Testis (tissue), 2 donors: ENCODE measurements at regions not wholly inside any gene's neighbourhood (a gene's known extent, or its start where the extent isn't known, plus 50 kb on each side); places are given as distances from the start of the nearest gene placed in this dataset.

Source experiments
- DNase-seq: peaks from one replicate; pipeline ENCODE4 v3.0.0-alpha.2; 2019
- H3K27ac ChIP-seq, 2 donors: fragments of 200-600 bp; sonication (generic); one replicate each; pipeline ENCODE4 v1.5.1; 2019
- H3K27me3 ChIP-seq: fragments of 200-600 bp; sonication (generic); one replicate; pipeline ENCODE4 v1.5.1; 2019
- H3K36me3 ChIP-seq: fragments of 200-600 bp; sonication (generic); one replicate; pipeline ENCODE4 v1.5.1; 2017; ENCODE audit warnings: low read depth; ENCODE audit errors: missing control alignments
- H3K4me1 ChIP-seq: fragments of 200-600 bp; sonication (generic); one replicate; pipeline ENCODE4 v1.5.1; 2019
- H3K4me3 ChIP-seq, 2 donors: fragments of 200-600 bp; sonication (generic); one replicate each; pipeline ENCODE4 v1.5.1; 2017 to 2019
- H3K9me3 ChIP-seq: fragments of 200-600 bp; sonication (generic); one replicate; pipeline ENCODE4 v1.5.1; 2017
- CTCF ChIP-seq, 3 experiments: fragments of 450-650 bp in 2 of 3; fragments of 200-600 bp in 1 of 3; sonication (generic) in 1 of 3; IDR thresholded peaks; one replicate each; pipeline ENCODE4 v1.5.1; 2016 to 2019; ENCODE audit warnings: antibody characterized with exemption in 3 of 3, mild to moderate bottlenecking in 2 of 3, moderate library complexity in 1 of 3
- POLR2A ChIP-seq: fragments of 450-650 bp; IDR thresholded peaks from one replicate; pipeline ENCODE4 v1.6.1; 2017; ENCODE audit warnings: antibody characterized with exemption, mild to moderate bottlenecking, moderate library complexity
- WGBS, 2 donors: methylation state at CpG; one replicate each; pipeline ENCODE4 v1.1.5; 2018; 5-methylcytosine and 5-hydroxymethylcytosine counted together
- intact Hi-C: fragments of 100-400 bp; cut with DNase I; formaldehyde crosslinking; loops from one replicate; pipeline ENCODE4 v1.15.1; 2023; ENCODE audit warnings: low total_unique reads

- Histone ChIP-seq H3K9me3 (no peaks in the 10 kb centered on the region), H3K27ac (no peak overlapping the region), H3K4me1 (no peaks in the 10 kb centered on the region), H3K4me3 (no peak overlapping the region), H3K36me3 (no peaks in the 10 kb centered on the region), H3K27me3 (no peaks in the 10 kb centered on the region)
- WGBS, 2 donors, result 80 to 100% methylated on average over 3 of the region's 3 CpGs
- intact Hi-C loops, result no loop called here
- no peak for DNase-seq
- TF ChIP-seq POLR2A (no peak), CTCF (IDR thresholded peaks at IDR 0.05) (no peak)
Observed at GRCh38 chrX:124986284-124986683, 333.4 kb upstream of the TEX13C start.

- Histone ChIP-seq H3K27me3 (no peaks in the 10 kb centered on the region), H3K36me3 (no peaks in the 10 kb centered on the region), H3K9me3 (no peaks in the 10 kb centered on the region), H3K27ac (no peak overlapping the region), H3K4me3 (no peak overlapping the region), H3K4me1 (no peaks in the 10 kb centered on the region)
- WGBS, 2 donors, result 93 to 100% methylated on average over 1 of the region's 1 CpG
- intact Hi-C loops, result no loop called here
- DNase-seq, result no peak
- TF ChIP-seq CTCF (IDR thresholded peaks at IDR 0.05), result no peak
- TF ChIP-seq POLR2A, result no peak
Observed at GRCh38 chrX:124993735-124994134, 325.9 kb upstream of the TEX13C start.

GRCh38 chrX:124994404-124994803 lies 325.3 kb upstream of the TEX13C start:
- intact Hi-C loops, result no loop called here
- Histone ChIP-seq H3K9me3 (no peaks in the 10 kb centered on the region), H3K4me3 (no peak overlapping the region), H3K27me3 (no peaks in the 10 kb centered on the region), H3K4me1 (no peaks in the 10 kb centered on the region), H3K27ac (no peak overlapping the region), H3K36me3 (no peaks in the 10 kb centered on the region)
- WGBS, 2 donors, result 92 to 94% methylated on average over 4 of the region's 4 CpGs
- no peak for DNase-seq
- no peak for TF ChIP-seq CTCF (IDR thresholded peaks at IDR 0.05)
- no peak for TF ChIP-seq POLR2A

GRCh38 chrX:125003746-125004446 lies 315.8 kb upstream of the TEX13C start:
- WGBS, 2 donors, result 83 to 90% methylated on average over 7 of the region's 7 CpGs
- intact Hi-C loops, result no loop called here
- H3K36me3 ChIP-seq, result no peaks in the 10 kb centered on the region

More at GRCh38 chrX:125003746-125004446, 315.8 kb upstream of the TEX13C start:
- H3K27me3 ChIP-seq, result no peaks in the 10 kb centered on the region
- no peaks in the 10 kb centered on the region for H3K4me1 ChIP-seq
- H3K4me3 ChIP-seq, result no peak overlapping the region
- no peak overlapping the region for H3K27ac ChIP-seq
- no peak for DNase-seq
- no peak for TF ChIP-seq CTCF (IDR thresholded peaks at IDR 0.05)
- no peak for TF ChIP-seq POLR2A
- H3K9me3 ChIP-seq, result no peaks in the 10 kb centered on the region
